DND-41 (cell line): ENCODE measurements at regions not wholly inside any gene's neighbourhood (a gene's known extent, or its start where the extent isn't known, plus 50 kb on each side); places are given as distances from the start of the nearest gene placed in this dataset.

ENCODE experiments used
- ATAC-seq: fragments of 200-7000 bp; cut with Tn5 transposase; 3 replicates; pipeline ENCODE4 v1.9.1; 2021; ENCODE audit warnings: low read depth; ENCODE audit not compliant: insufficient read depth
- DNase-seq: peaks from one replicate; pipeline ENCODE4 v3.0.0-alpha.2; 2020
- H2AFZ ChIP-seq: 2 replicates; pipeline ENCODE4 v1.6.0; 2012; ENCODE audit warnings: low read depth, low read length
- H3K27ac ChIP-seq: 2 replicates; pipeline ENCODE4 v1.5.1; 2012; ENCODE audit warnings: low read length, inconsistent platforms
- H3K27me3 ChIP-seq: fragments of 200-600 bp; sonication (generic); 2 replicates; pipeline ENCODE4 v1.6.0; 2012; ENCODE audit warnings: low read length, mild to moderate bottlenecking, inconsistent platforms; ENCODE audit not compliant: insufficient read depth, poor library complexity
- H3K36me3 ChIP-seq: 2 replicates; pipeline ENCODE4 v1.5.1; 2012; ENCODE audit warnings: low read length, inconsistent platforms; ENCODE audit not compliant: insufficient read depth
- H3K4me1 ChIP-seq: 2 replicates; pipeline ENCODE4 v1.5.1; 2012; ENCODE audit warnings: mild to moderate bottlenecking, low read length; ENCODE audit not compliant: insufficient read depth
- H3K4me2 ChIP-seq: 2 replicates; pipeline ENCODE4 v1.6.0; 2012; ENCODE audit warnings: mild to moderate bottlenecking, moderate library complexity, low read length, inconsistent platforms; ENCODE audit not compliant: insufficient read depth
- H3K4me3 ChIP-seq, 2 experiments: fragments of 200-600 bp in 1 of 2; shearing (Covaris generic) in 1 of 2; 2 replicates each; pipeline ENCODE4 v1.5.1; 2012 to 2016; ENCODE audit warnings: inconsistent platforms in 2 of 2, low read length in 2 of 2, mild to moderate bottlenecking in 2 of 2, low read depth in 1 of 2, moderate library complexity in 1 of 2
- H3K79me2 ChIP-seq: 2 replicates; pipeline ENCODE4 v1.6.0; 2012; ENCODE audit warnings: low read length, inconsistent platforms; ENCODE audit not compliant: insufficient read depth
- H3K9ac ChIP-seq: 2 replicates; pipeline ENCODE4 v1.6.0; 2012; ENCODE audit warnings: low read depth, mild to moderate bottlenecking, inconsistent platforms, low read length, moderate library complexity
- H3K9me3 ChIP-seq: 2 replicates; pipeline ENCODE4 v1.5.1; 2012; ENCODE audit warnings: low read length, moderate library complexity, mild to moderate bottlenecking, inconsistent platforms; ENCODE audit not compliant: insufficient read depth, severe bottlenecking
- H4K20me1 ChIP-seq: 2 replicates; pipeline ENCODE4 v1.6.0; 2012; ENCODE audit warnings: low read length; ENCODE audit not compliant: insufficient read depth
- EZH2 ChIP-seq: IDR thresholded peaks from 3 replicates; pipeline ENCODE4 v1.6.1; 2012; ENCODE audit warnings: borderline replicate concordance, low read depth, mild to moderate bottlenecking, moderate library complexity, low read length, inconsistent platforms; ENCODE audit not compliant: severe bottlenecking
- TF ChIP-seq, protein P1 (sequence below): IDR thresholded peaks from 2 replicates; pipeline ENCODE4 v1.5.1; 2012; ENCODE audit warnings: borderline replicate concordance, low read length, moderate library complexity, mild to moderate bottlenecking; ENCODE audit not compliant: poor library complexity, severe bottlenecking; ENCODE audit errors: extremely low read depth

DNA sequence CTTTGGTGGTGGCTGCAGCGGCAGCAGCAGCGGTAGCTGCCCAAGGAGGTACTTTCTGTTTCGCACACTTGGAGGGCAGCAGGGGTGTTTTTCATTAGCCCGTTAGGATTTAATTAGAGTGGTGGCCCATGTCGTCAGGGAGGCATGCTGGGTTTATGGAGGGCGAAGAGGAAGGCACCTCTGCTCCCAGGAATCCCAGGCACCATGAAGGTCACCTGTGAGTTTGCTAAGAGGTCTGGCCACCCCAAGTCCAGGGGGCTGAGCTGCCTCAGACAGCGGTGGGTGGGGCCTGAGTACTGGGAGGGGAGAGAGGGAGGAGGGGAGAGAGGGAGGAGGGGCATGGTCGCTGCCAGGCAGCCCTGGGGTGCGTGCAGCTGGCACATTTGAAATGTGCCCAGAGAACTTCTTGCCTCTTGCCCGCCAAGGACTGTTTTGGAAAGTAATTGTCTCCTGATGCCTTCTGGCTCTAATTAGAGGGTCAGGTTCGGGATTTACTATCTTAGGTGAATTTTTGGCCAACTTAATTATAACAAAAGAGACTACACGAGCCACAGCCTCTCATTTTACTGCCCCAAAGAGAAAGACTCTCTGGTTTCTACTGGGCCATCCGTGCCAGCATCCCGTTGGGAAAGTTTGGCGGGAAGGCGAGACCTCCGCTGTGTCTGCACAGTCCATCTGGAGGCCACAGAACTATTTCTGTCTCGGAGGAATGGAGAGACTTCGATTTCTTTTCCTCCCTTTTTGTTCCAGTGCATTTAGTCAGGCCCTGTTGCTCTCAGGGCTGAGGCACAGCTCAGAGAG is 62.0 kb downstream of the GLI2 start:
- no peak overlapping the region for H3K27ac ChIP-seq
- H3K79me2 ChIP-seq = no peaks in the 10 kb centered on the region
- H2AFZ ChIP-seq = no peak overlapping the region
- H3K9ac ChIP-seq = no peak overlapping the region
- H3K36me3 ChIP-seq = no peaks in the 10 kb centered on the region
- DNase-seq (no peak), ATAC-seq (no peak)
- H3K27me3 ChIP-seq = peaks cover 6% of the 10 kb centered on the region
- H3K9me3 ChIP-seq = no peaks in the 10 kb centered on the region
- H4K20me1 ChIP-seq = 0 out of 2 replicates have a peak, but pooled peaks cover 3% of the 10 kb centered on the region
- H3K4me1 ChIP-seq = no peaks in the 10 kb centered on the region
- H3K4me2 ChIP-seq = no peak overlapping the region
- H3K4me3 ChIP-seq = no peak overlapping the region
- TF ChIP-seq EZH2 = no peak
- TF ChIP-seq, protein P1, sequence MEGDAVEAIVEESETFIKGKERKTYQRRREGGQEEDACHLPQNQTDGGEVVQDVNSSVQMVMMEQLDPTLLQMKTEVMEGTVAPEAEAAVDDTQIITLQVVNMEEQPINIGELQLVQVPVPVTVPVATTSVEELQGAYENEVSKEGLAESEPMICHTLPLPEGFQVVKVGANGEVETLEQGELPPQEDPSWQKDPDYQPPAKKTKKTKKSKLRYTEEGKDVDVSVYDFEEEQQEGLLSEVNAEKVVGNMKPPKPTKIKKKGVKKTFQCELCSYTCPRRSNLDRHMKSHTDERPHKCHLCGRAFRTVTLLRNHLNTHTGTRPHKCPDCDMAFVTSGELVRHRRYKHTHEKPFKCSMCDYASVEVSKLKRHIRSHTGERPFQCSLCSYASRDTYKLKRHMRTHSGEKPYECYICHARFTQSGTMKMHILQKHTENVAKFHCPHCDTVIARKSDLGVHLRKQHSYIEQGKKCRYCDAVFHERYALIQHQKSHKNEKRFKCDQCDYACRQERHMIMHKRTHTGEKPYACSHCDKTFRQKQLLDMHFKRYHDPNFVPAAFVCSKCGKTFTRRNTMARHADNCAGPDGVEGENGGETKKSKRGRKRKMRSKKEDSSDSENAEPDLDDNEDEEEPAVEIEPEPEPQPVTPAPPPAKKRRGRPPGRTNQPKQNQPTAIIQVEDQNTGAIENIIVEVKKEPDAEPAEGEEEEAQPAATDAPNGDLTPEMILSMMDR = no peak

DNA sequence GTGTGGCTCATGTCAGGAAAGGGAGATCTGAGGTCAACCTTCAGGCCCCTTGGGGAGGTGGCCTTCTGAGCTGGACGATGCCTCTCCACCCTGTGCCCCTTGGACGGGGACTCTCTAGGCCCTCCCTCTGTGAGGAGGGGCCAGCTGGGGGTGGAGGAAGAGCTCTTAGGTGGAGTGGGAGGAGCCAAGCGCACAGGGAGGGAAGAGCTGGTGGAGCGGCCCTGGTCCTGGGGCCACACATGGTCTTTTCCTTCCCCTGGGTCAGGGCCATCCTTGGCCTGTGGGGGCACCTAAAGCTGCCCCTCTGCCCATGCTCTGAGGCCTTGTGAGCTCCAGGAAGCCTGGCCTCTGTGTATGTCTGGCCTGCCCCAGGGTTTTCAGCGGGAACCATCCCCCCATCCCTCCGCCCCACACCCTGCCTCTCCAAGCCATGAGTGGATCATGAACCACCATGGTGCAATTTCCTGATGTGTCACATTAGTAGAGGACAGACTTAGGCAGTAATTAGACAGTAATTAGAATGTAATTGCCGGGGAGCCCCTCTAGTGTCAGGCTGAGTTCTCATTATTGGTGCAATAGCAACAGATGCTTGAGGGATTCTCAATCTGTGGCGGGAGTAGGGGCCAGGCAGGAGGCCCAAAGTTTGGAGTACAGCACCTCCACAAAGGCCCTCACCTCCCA is 63.0 kb downstream of the GLI2 start:
- ATAC-seq = no peak
- no peaks in the 10 kb centered on the region for H3K79me2 ChIP-seq

DNA sequence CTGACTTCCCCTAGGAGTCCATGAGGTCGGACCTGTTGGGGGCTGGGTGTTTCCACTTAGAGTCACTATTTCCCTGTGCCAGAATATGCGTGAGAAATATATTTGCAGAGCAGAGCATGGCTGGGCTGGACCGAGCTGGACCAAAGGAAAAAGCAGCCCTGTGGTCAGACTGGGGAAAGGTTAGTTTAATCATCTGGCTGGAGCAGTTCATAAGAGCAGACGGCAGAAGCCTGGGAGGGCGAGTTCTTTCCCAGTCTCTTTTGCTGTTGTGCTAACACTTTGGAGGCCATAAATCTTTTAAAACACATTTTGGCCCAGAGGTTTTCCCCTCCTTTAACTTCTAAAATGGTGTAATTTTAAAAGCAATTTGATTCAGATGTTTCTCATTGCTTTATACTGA is 66.5 kb downstream of the GLI2 start:
- no peaks in the 10 kb centered on the region for H3K9me3 ChIP-seq
- H3K27me3 ChIP-seq = no peaks in the 10 kb centered on the region
- TF ChIP-seq, protein P1 = no peak
- no peak for TF ChIP-seq EZH2
- H3K79me2 ChIP-seq = no peaks in the 10 kb centered on the region
- H3K36me3 ChIP-seq = no peaks in the 10 kb centered on the region
- H3K4me3 ChIP-seq = no peak overlapping the region
- no peaks in the 10 kb centered on the region for H3K4me1 ChIP-seq
- H2AFZ ChIP-seq = no peak overlapping the region
- H3K27ac ChIP-seq = no peak overlapping the region
- ATAC-seq = no peak
- H3K4me2 ChIP-seq = no peak overlapping the region
- no peak for DNase-seq
- H4K20me1 ChIP-seq = 0 out of 2 replicates have a peak, but pooled peaks cover 3% of the 10 kb centered on the region
- no peak overlapping the region for H3K9ac ChIP-seq

More for the DNA sequence above, 63.0 kb downstream of the GLI2 start:
- Histone ChIP-seq H3K9ac (no peak overlapping the region), H3K27me3 (peaks cover 4% of the 10 kb centered on the region), H3K4me2 (no peak overlapping the region), H3K4me1 (no peaks in the 10 kb centered on the region), H3K36me3 (no peaks in the 10 kb centered on the region), H3K9me3 (no peaks in the 10 kb centered on the region), H2AFZ (no peak overlapping the region), H3K4me3 (no peak overlapping the region), H3K27ac (no peak overlapping the region), H4K20me1 (0 out of 2 replicates have a peak, but pooled peaks cover 3% of the 10 kb centered on the region)
- no peak for DNase-seq
- TF ChIP-seq, protein P1 = no peak
- TF ChIP-seq EZH2 = no peak
